GM23338 (cell line): ENCODE measurements at regions not wholly inside any gene's neighbourhood (a gene's known extent, or its start where the extent isn't known, plus 50 kb on each side); places are given as distances from the start of the nearest gene placed in this dataset.

Source experiments
- CREB1 ChIP-seq: fragments of 250-450 bp; sonication (Bioruptor Pico); IDR thresholded peaks from 2 replicates; pipeline ENCODE4 v1.5.0; 2020; ENCODE audit warnings: low read depth, mild to moderate bottlenecking, moderate library complexity
- CTCF ChIP-seq, 2 experiments: fragments of 200-600 bp in 1 of 2; sonication (generic) in 1 of 2; conservative IDR thresholded peaks; 2 replicates each; pipeline versions ENCODE4 v1.5.1 to v1.6.1; 2016 to 2017; ENCODE audit warnings: antibody characterized with exemption in 2 of 2, low read depth in 2 of 2, mild to moderate bottlenecking in 2 of 2, moderate library complexity in 1 of 2
- ETS1 ChIP-seq: IDR thresholded peaks from 2 replicates; pipeline ENCODE4 v1.6.1; 2016; ENCODE audit warnings: antibody characterized with exemption
- EZH2 ChIP-seq: fragments of 200-600 bp; sonication (generic); IDR thresholded peaks from one replicate; pipeline ENCODE4 v1.8.0; 2017; ENCODE audit warnings: antibody characterized with exemption, mild to moderate bottlenecking, low read depth; ENCODE audit not compliant: unreplicated experiment
- EZH2phosphoT487 ChIP-seq: fragments of 200-600 bp; sonication (generic); IDR thresholded peaks from one replicate; pipeline ENCODE4 v1.8.1; 2018; ENCODE audit warnings: antibody characterized with exemption; ENCODE audit not compliant: unreplicated experiment
- JUNB ChIP-seq: IDR thresholded peaks from one replicate; pipeline ENCODE4 v1.6.1; 2016; ENCODE audit warnings: antibody characterized with exemption; ENCODE audit not compliant: unreplicated experiment
- NANOG ChIP-seq: IDR thresholded peaks from 2 replicates; pipeline ENCODE4 v1.6.1; 2016; ENCODE audit warnings: antibody characterized with exemption, borderline replicate concordance
- POLR2AphosphoS5 ChIP-seq: IDR thresholded peaks from 2 replicates; pipeline ENCODE4 v1.6.1; 2016; ENCODE audit warnings: antibody characterized with exemption, low read depth
- REST ChIP-seq: IDR thresholded peaks from one replicate; pipeline ENCODE4 v1.6.1; 2018; ENCODE audit warnings: antibody characterized with exemption; ENCODE audit not compliant: unreplicated experiment
- STAT1 ChIP-seq: IDR thresholded peaks from one replicate; pipeline ENCODE4 v1.6.1; 2016; ENCODE audit warnings: antibody characterized with exemption; ENCODE audit not compliant: unreplicated experiment
- ZNF114 ChIP-seq: fragments of 250-450 bp; sonication (Bioruptor Pico); IDR thresholded peaks from 2 replicates; pipeline ENCODE4 v1.5.0; 2020; ENCODE audit warnings: mild to moderate bottlenecking, moderate library complexity

- no peak for TF ChIP-seq CTCF (conservative IDR thresholded peaks at IDR 0.05; ENCODE audit: low read depth in 2 of 2)
- no peak for TF ChIP-seq EZH2phosphoT487
- TF ChIP-seq NANOG, result no peak
- TF ChIP-seq REST, result no peak
- no peak for TF ChIP-seq JUNB
- TF ChIP-seq POLR2AphosphoS5, result no peak
- no peak for TF ChIP-seq EZH2
- no peak for TF ChIP-seq ETS1
- no peak for TF ChIP-seq ZNF114
- no peak for TF ChIP-seq STAT1
- no peak for TF ChIP-seq CREB1 (CRISPR knock-in tag)
Observed at GRCh38 chr18:27361477-27361876, 176.4 kb upstream of the CHST9 start.
